ENCODE measurements at regions not wholly inside any gene's neighbourhood (a gene's known extent, or its start where the extent isn't known, plus 50 kb on each side); places are given as distances from the start of the nearest gene placed in this dataset.

GRCh38 chr9:129355631-129356030, 177.6 kb upstream of the IER5L start:
- Histone ChIP-seq H3K4me2 (ENCODE audit: insufficient read depth, low read length) (no peak overlapping the region), H3K36me3 (ENCODE audit: control insufficient read depth in 2 of 2, extremely low read depth in 1 of 2, insufficient read depth in 2 of 2, low read length in 2 of 2) (no peaks in the 10 kb centered on the region), H3K9me1 (replicated peaks; ENCODE audit: control insufficient read depth, extremely low read depth, insufficient read depth, low read length) (no peaks in the 10 kb centered on the region), H3K9me3 (replicated peaks; ENCODE audit: control insufficient read depth, insufficient read depth, low read length) (no peaks in the 10 kb centered on the region), H3K27me3 (ENCODE audit: control insufficient read depth in 2 of 2, insufficient read depth in 2 of 2, low read length in 2 of 2) (no peaks in the 10 kb centered on the region), H4K20me1 (replicated peaks; ENCODE audit: control insufficient read depth, extremely low read depth, insufficient read depth, low read length) (no peaks in the 10 kb centered on the region), H3K4me3 (replicated peaks in 1 of 3; ENCODE audit: insufficient read depth in 1 of 3, low read depth in 1 of 3, low read length in 3 of 3) (no peak overlapping the region), H3K4me1 (ENCODE audit: control insufficient read depth, extremely low read depth, insufficient read depth, low read length) (no peaks in the 10 kb centered on the region), H3K9ac (replicated peaks; ENCODE audit: extremely low read depth, insufficient read depth, low read length) (no peak overlapping the region), H3K79me2 (ENCODE audit: control insufficient read depth, insufficient read depth, low read length) (no peaks in the 10 kb centered on the region), H2AFZ (ENCODE audit: low read depth, low read length) (no peak overlapping the region), H3K27ac (ENCODE audit: insufficient read depth, low read depth, low read length) (no peak overlapping the region)
- BruUV-seq (replicated peaks), result no TSS peak
- TF ChIP-seq JUN (IDR thresholded peaks at IDR 0.05; ENCODE audit: borderline replicate concordance, insufficient read depth, insufficient read length, low read depth) (no peak), FOS (IDR thresholded peaks at IDR 0.05; ENCODE audit: borderline replicate concordance, insufficient read depth, low read length) (no peak), POLR2A (IDR thresholded peaks at IDR 0.05; ENCODE audit: low read depth, low read length) (no peak), CTCF (IDR thresholded peaks at IDR 0.05; ENCODE audit: extremely low read depth in 1 of 2, insufficient read depth in 1 of 2, low read depth in 1 of 2, low read length in 2 of 2) (no peak), POLR2AphosphoS5 (IDR thresholded peaks at IDR 0.05; ENCODE audit: insufficient read depth, low read depth, low read length) (no peak), MYC (IDR thresholded peaks at IDR 0.05; ENCODE audit: low read depth, low read length) (no peak), MAX (IDR thresholded peaks at IDR 0.05; ENCODE audit: insufficient read depth, insufficient read length) (no peak), EZH2 (IDR thresholded peaks at IDR 0.05; ENCODE audit: borderline replicate concordance, low read depth, low read length, severe bottlenecking) (no peak), GATA2 (IDR thresholded peaks at IDR 0.05; ENCODE audit: insufficient read depth, insufficient read length, low read depth, low read length) (no peak)
- FAIRE-seq (no peak), DNase-seq (ENCODE audit: low read depth, low spot score) (no peak)
- ChIA-PET POLR2A (no interaction called here), CTCF (no interaction called here)
- intact Hi-C loops (cut with micrococcal nuclease), result no loop called here
- dilution Hi-C loops (cut with MboI; ENCODE audit: extremely low pct_ligation_motif_present, low sequenced_read_pairs), result no loop called here

Measured in endothelial cell of umbilical vein (primary cell).